GM20000 (cell line): ENCODE measurements at regions not wholly inside any gene's neighbourhood (a gene's known extent, or its start where the extent isn't known, plus 50 kb on each side); places are given as distances from the start of the nearest gene placed in this dataset.
"Not testable (repeated sequence)": the region's sequence is repeated elsewhere in the genome, so short reads cannot be mapped to it uniquely, and the experiment has no call there.

ENCODE experiments used
- DNase-seq: peaks from one replicate; pipeline ENCODE4 v3.0.0; 2012; ENCODE audit warnings: low spot score
- CTCF ChIP-seq: IDR thresholded peaks from 2 replicates; pipeline ENCODE4 v1.5.1; 2012; ENCODE audit warnings: mild to moderate bottlenecking, control low read depth; ENCODE audit errors: extremely low read depth, missing control alignments

DNA sequence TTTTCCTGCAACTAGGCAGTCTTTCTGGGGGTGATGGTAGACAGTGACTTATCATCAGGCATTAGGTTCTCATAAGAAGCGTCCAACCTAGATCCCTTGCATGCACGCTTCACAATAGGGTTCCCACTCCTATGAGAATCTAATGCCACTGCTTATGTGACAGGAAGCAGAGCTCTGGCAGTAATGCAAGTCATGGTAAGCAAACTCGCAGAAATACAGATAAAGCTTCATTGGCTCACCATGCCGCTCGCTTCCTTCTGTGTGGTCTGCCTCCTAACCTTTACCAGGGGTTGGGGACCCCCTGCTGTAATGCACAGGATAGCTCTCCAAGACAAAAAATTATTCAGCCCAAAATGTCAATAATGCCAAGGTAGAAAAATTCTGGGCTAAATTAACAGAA lies 864.2 kb downstream of the TRHDE start:
- no peak for DNase-seq
- no peak for TF ChIP-seq CTCF

- DNase-seq: not testable (repeated sequence)
These were observed 867.5 kb downstream of the TRHDE start for GRCh38 chr12:73139642-73140041.

- no peak for TF ChIP-seq CTCF
- no peak for DNase-seq
These were observed 886.2 kb downstream of the TRHDE start for GRCh38 chr12:73158341-73158740.

GRCh38 chr12:73159954-73160353 lies 887.8 kb downstream of the TRHDE start:
- TF ChIP-seq CTCF: no peak
- DNase-seq: no peak

- no peak for TF ChIP-seq CTCF
- no peak for DNase-seq
These were observed 889.8 kb downstream of the TRHDE start for GRCh38 chr12:73161970-73162369.

- DNase-seq: no peak
- TF ChIP-seq CTCF: no peak
These were observed 908.6 kb downstream of the TRHDE start for GRCh38 chr12:73180734-73181133.

- TF ChIP-seq CTCF: no peak
- no peak for DNase-seq
These were observed 909.1 kb downstream of the TRHDE start for GRCh38 chr12:73181244-73181643.

- no peak for DNase-seq
- TF ChIP-seq CTCF: no peak
These were observed 913.2 kb downstream of the TRHDE start for GRCh38 chr12:73185403-73185802.
